HCT116 (cell line): ENCODE measurements at regions not wholly inside any gene's neighbourhood (a gene's known extent, or its start where the extent isn't known, plus 50 kb on each side); places are given as distances from the start of the nearest gene placed in this dataset.

ENCODE experiments used
- ATAC-seq: fragments of 200-7000 bp; cut with Tn5 transposase; 2 replicates; pipeline ENCODE4 v1.9.1; 2020; ENCODE audit warnings: mild to moderate bottlenecking, moderate library complexity
- BruUV-seq: library from RNA; stranded (reverse); fragments of 400-500 nt; replicated peaks from 2 replicates; lab custom pipeline; 2021; lab: Mats Ljungman, UMichigan
- CTCF ChIA-PET: fragments of 300-600 bp; sonication (Branson Sonifier 250); formaldehyde crosslinking; loops from one replicate; lab custom pipeline; 2021; ENCODE audit warnings: antibody characterized with exemption; lab: Charles Lee
- POLR2A ChIA-PET: fragments of 300-600, 350-600 bp; sonication (Branson Sonifier 250); formaldehyde crosslinking; loops from one replicate; lab custom pipeline; 2021; ENCODE audit warnings: antibody characterized with exemption; lab: Charles Lee
- RAD21 ChIA-PET, 2 experiments: fragments of 300-600 bp; sonication (Branson Sonifier 250); formaldehyde crosslinking; loops; one replicate each; lab custom pipeline; 2023; ENCODE audit warnings: low total read pairs in 2 of 2; ENCODE audit not compliant: uncharacterized antibody in 2 of 2, unreplicated experiment in 2 of 2, low non-redundant PET in 1 of 2; lab: Charles Lee
- DNase-seq: peaks from one replicate; pipeline ENCODE4 v3.0.0-alpha.2; 2010; ENCODE audit warnings: low read depth, low spot score
- H2AFZ ChIP-seq: fragments of 200-600 bp; shearing (Covaris generic), sonication (generic); 2 replicates; pipeline ENCODE4 v1.6.1; 2017; ENCODE audit warnings: low read depth, mixed run types, mixed read lengths, antibody characterized with exemption, low read length; ENCODE audit not compliant: poor library complexity, severe bottlenecking
- H3K27ac ChIP-seq: 2 replicates; pipeline ENCODE4 v1.5.1; 2012; ENCODE audit warnings: low read depth, low read length
- H3K27me3 ChIP-seq: fragments of 200-600 bp; sonication (generic); 2 replicates; pipeline ENCODE4 v1.6.1; 2016; ENCODE audit warnings: mixed run types, low read length, mixed read lengths; ENCODE audit not compliant: insufficient read depth
- H3K36me3 ChIP-seq, 2 experiments: fragments of 200-500 bp in 1 of 2; fragments of 200-600 bp in 1 of 2; sonication (Bioruptor generic) in 1 of 2; sonication (generic) in 1 of 2; 2 replicates each; pipeline versions ENCODE4 v1.5.1 to v1.6.1; 2014 to 2016; ENCODE audit warnings: low read length in 2 of 2, inconsistent platforms in 1 of 2, mixed read lengths in 1 of 2, mixed run types in 1 of 2; ENCODE audit not compliant: insufficient read depth in 2 of 2, control insufficient read depth in 1 of 2
- H3K4me1 ChIP-seq, 2 experiments: fragments of 200-600 bp in 1 of 2; sonication (generic) in 1 of 2; 2 replicates each; pipeline versions ENCODE4 v1.5.1 to v1.6.1; 2012 to 2017; ENCODE audit warnings: low read length in 2 of 2, inconsistent platforms in 1 of 2, mild to moderate bottlenecking in 1 of 2, mixed read lengths in 1 of 2, mixed run types in 1 of 2, moderate library complexity in 1 of 2; ENCODE audit not compliant: insufficient read depth in 2 of 2, control insufficient read depth in 1 of 2
- H3K4me2 ChIP-seq: fragments of 200-600 bp; sonication (generic); 2 replicates; pipeline ENCODE4 v1.6.1; 2017; ENCODE audit warnings: mixed run types, low read length, mixed read lengths
- H3K4me3 ChIP-seq, 2 experiments: fragments of 200-600 bp in 1 of 2; sonication (generic) in 1 of 2; replicated peaks in 1 of 2; 2 replicates each; pipeline ENCODE4 v1.5.1; 2011 to 2016; ENCODE audit warnings: low read length in 2 of 2, control low read depth in 1 of 2, low read depth in 1 of 2, mild to moderate bottlenecking in 1 of 2, mixed read lengths in 1 of 2, mixed run types in 1 of 2
- H3K79me2 ChIP-seq: fragments of 200-600 bp; sonication (generic); 2 replicates; pipeline ENCODE4 v1.6.1; 2017; ENCODE audit warnings: mild to moderate bottlenecking, mixed run types, low read length, moderate library complexity, mixed read lengths; ENCODE audit not compliant: insufficient read depth
- H3K9ac ChIP-seq: fragments of 200-600 bp; sonication (generic); 2 replicates; pipeline ENCODE4 v1.6.1; 2016; ENCODE audit warnings: low read length, mixed read lengths
- H3K9me2 ChIP-seq: fragments of 200-600 bp; sonication (generic), shearing (Covaris generic); 2 replicates; pipeline ENCODE4 v1.6.1; 2017; ENCODE audit warnings: mixed run types, mild to moderate bottlenecking, moderate library complexity; ENCODE audit not compliant: insufficient read depth
- H3K9me3 ChIP-seq, 2 experiments: fragments of 200-500 bp in 1 of 2; fragments of 200-600 bp in 1 of 2; sonication (Bioruptor generic) in 1 of 2; sonication (generic) in 1 of 2; 2 replicates each; pipeline ENCODE4 v1.6.1; 2014 to 2017; ENCODE audit warnings: low read length in 2 of 2, mixed read lengths in 2 of 2, inconsistent platforms in 1 of 2, low read depth in 1 of 2, mild to moderate bottlenecking in 1 of 2, mixed run types in 1 of 2, moderate library complexity in 1 of 2; ENCODE audit not compliant: control insufficient read depth in 1 of 2, insufficient read depth in 1 of 2
- H4K20me1 ChIP-seq: fragments of 200-600 bp; sonication (generic), shearing (Covaris generic); 2 replicates; pipeline ENCODE4 v1.6.1; 2017; ENCODE audit warnings: mixed run types, mild to moderate bottlenecking, moderate library complexity; ENCODE audit not compliant: insufficient read depth
- ATF3 ChIP-seq: IDR thresholded peaks from 2 replicates; pipeline ENCODE4 v1.6.1; 2012
- CBX3 ChIP-seq: IDR thresholded peaks from 2 replicates; pipeline ENCODE4 v1.6.1; 2012; ENCODE audit warnings: low read depth
- CTCF ChIP-seq, 3 experiments: fragments of 200-600 bp in 1 of 3; sonication (generic) in 1 of 3; IDR thresholded peaks in 2 of 3; conservative IDR thresholded peaks in 1 of 3; 2 replicates each; pipeline ENCODE4 v1.5.1; 2012 to 2017; ENCODE audit warnings: low read depth in 2 of 3, low read length in 2 of 3, antibody characterized with exemption in 1 of 3, borderline replicate concordance in 1 of 3, control low read depth in 1 of 3, mild to moderate bottlenecking in 1 of 3, mixed read lengths in 1 of 3, mixed run types in 1 of 3, moderate library complexity in 1 of 3; ENCODE audit not compliant: insufficient read depth in 1 of 3
- ELF1 ChIP-seq: IDR thresholded peaks from 2 replicates; pipeline ENCODE4 v1.6.1; 2012; ENCODE audit warnings: low read depth, borderline replicate concordance
- EZH2phosphoT487 ChIP-seq: fragments of 200-600 bp; IDR thresholded peaks from 2 replicates; pipeline ENCODE4 v1.6.1; 2018; ENCODE audit warnings: antibody characterized with exemption, borderline replicate concordance
- FOSL1 ChIP-seq: IDR thresholded peaks from 2 replicates; pipeline ENCODE4 v1.6.1; 2012; ENCODE audit warnings: low read depth
- MAX ChIP-seq: IDR thresholded peaks from 2 replicates; pipeline ENCODE4 v1.6.1; 2012
- RAD21 ChIP-seq: IDR thresholded peaks from 2 replicates; pipeline ENCODE4 v1.6.1; 2012; ENCODE audit warnings: low read depth, mild to moderate bottlenecking
- ZFX ChIP-seq: fragments of 450-650 bp; IDR thresholded peaks from 2 replicates; pipeline ENCODE4 v1.6.1; 2017
- intact Hi-C: fragments of 100-400 bp; cut with micrococcal nuclease; formaldehyde crosslinking; loops from 2 replicates; pipeline ENCODE4 v1.10.0; 2022

- no peaks in the 10 kb centered on the region for H3K36me3 ChIP-seq
- no peaks in the 10 kb centered on the region for H3K9me3 ChIP-seq
- TF ChIP-seq ATF3 (no peak), RAD21 (no peak), ZFX (no peak), CBX3 (no peak)
- ATAC-seq (no peak), DNase-seq (no peak)
- no peaks in the 10 kb centered on the region for H4K20me1 ChIP-seq
- no TSS peak for BruUV-seq
- RAD21 ChIA-PET, result interaction anchor here in 1 of 2 experiments (0.7 kb wide), 1 partner anchor 131 kb away, joined by 3 read pairs; no protein-coding TSS in a partner anchor
- CTCF ChIA-PET, result no interaction called here
- H3K9ac ChIP-seq, result no peak overlapping the region
- no peak overlapping the region for H3K4me2 ChIP-seq
- no peaks in the 10 kb centered on the region for H3K27me3 ChIP-seq
- no peak overlapping the region for H2AFZ ChIP-seq
- no peak overlapping the region for H3K4me3 ChIP-seq
- no peaks in the 10 kb centered on the region for H3K9me2 ChIP-seq
- no peak overlapping the region for H3K27ac ChIP-seq
- no peaks in the 10 kb centered on the region for H3K79me2 ChIP-seq
- intact Hi-C loops, result no loop called here
- POLR2A ChIA-PET, result no interaction called here
- H3K4me1 ChIP-seq, result no peaks in the 10 kb centered on the region
These were observed 283.7 kb downstream of the SUCLG1 start for GRCh38 chr2:84175340-84175739.

GRCh38 chr2:84173041-84173440 is 286.0 kb downstream of the SUCLG1 start:
- CTCF ChIA-PET, result no interaction called here
- Histone ChIP-seq H3K9me2 (no peaks in the 10 kb centered on the region), H3K4me1 (no peaks in the 10 kb centered on the region), H3K4me3 (no peak overlapping the region), H3K79me2 (no peaks in the 10 kb centered on the region), H3K36me3 (no peaks in the 10 kb centered on the region), H3K27ac (no peak overlapping the region), H3K27me3 (no peaks in the 10 kb centered on the region), H2AFZ (no peak overlapping the region), H3K9me3 (no peaks in the 10 kb centered on the region), H3K4me2 (no peak overlapping the region), H3K9ac (no peak overlapping the region), H4K20me1 (no peaks in the 10 kb centered on the region)
- RAD21 ChIA-PET, result no interaction called here
- POLR2A ChIA-PET, result no interaction called here
- TF ChIP-seq EZH2phosphoT487, result no peak
- TF ChIP-seq CTCF (IDR thresholded peaks at IDR 0.05 in 2 of 3, conservative IDR thresholded peaks at IDR 0.05 in 1 of 3; ENCODE audit: borderline replicate concordance in 1 of 3, insufficient read depth in 1 of 3, low read depth in 2 of 3, low read length in 2 of 3), result no peak
- TF ChIP-seq FOSL1, result no peak
- TF ChIP-seq ELF1, result no peak
- TF ChIP-seq CBX3, result no peak
- no peak for TF ChIP-seq MAX
- intact Hi-C loops, result no loop called here
- no TSS peak for BruUV-seq
- DNase-seq (no peak), ATAC-seq (no peak)
